ENCODE measurements at regions not wholly inside any gene's neighbourhood (a gene's known extent, or its start where the extent isn't known, plus 50 kb on each side); places are given as distances from the start of the nearest gene placed in this dataset.
A peak's percentile ranks its signal among the peaks of the same experiment; 100 is the strongest.
"Not testable (repeated sequence)": the region's sequence is repeated elsewhere in the genome, so short reads cannot be mapped to it uniquely, and the experiment has no call there.

GRCh38 chr5:12691330-12691729 is 787.1 kb upstream of the CTNND2 start:
- Histone ChIP-seq H3K36me3 (ENCODE audit: control insufficient read depth, insufficient read depth, low read length) (no peaks in the 10 kb centered on the region), H3K27ac (ENCODE audit: low read depth, low read length) (no peak overlapping the region), H3K4me3 (ENCODE audit: low read depth, low read length) (no peak overlapping the region), H3K9ac (ENCODE audit: low read length) (no peak overlapping the region), H3K9me3 (ENCODE audit: control insufficient read depth, insufficient read depth, low read depth, low read length) (no peaks in the 10 kb centered on the region), H3K4me1 (ENCODE audit: control insufficient read depth, insufficient read depth, low read length) (peaks cover 5% of the 10 kb centered on the region; the same call in 1 of the 2 replicates), H3K27me3 (ENCODE audit: control insufficient read depth, insufficient read depth, low read length) (no peaks in the 10 kb centered on the region)

GRCh38 chr5:12690361-12690760 is 786.1 kb upstream of the CTNND2 start:
- Histone ChIP-seq H3K4me1 (ENCODE audit: control insufficient read depth, insufficient read depth, low read length) (peaks cover 5% of the 10 kb centered on the region; the same call in 1 of the 2 replicates), H3K36me3 (ENCODE audit: control insufficient read depth, insufficient read depth, low read length) (no peaks in the 10 kb centered on the region), H3K27me3 (ENCODE audit: control insufficient read depth, insufficient read depth, low read length) (no peaks in the 10 kb centered on the region), H3K9ac (ENCODE audit: low read length) (no peak overlapping the region), H3K27ac (ENCODE audit: low read depth, low read length) (no peak overlapping the region), H3K9me3 (ENCODE audit: control insufficient read depth, insufficient read depth, low read depth, low read length) (no peaks in the 10 kb centered on the region), H3K4me3 (ENCODE audit: low read depth, low read length) (no peak overlapping the region)

GRCh38 chr5:12683249-12683648 is 779.0 kb upstream of the CTNND2 start:
- Histone ChIP-seq H3K4me1 (ENCODE audit: control insufficient read depth, insufficient read depth, low read length) (peaks cover 2% of the 10 kb centered on the region; the same call in 1 of the 2 replicates), H3K27me3 (ENCODE audit: control insufficient read depth, insufficient read depth, low read length) (no peaks in the 10 kb centered on the region), H3K9me3 (ENCODE audit: control insufficient read depth, insufficient read depth, low read depth, low read length) (no peaks in the 10 kb centered on the region), H3K36me3 (ENCODE audit: control insufficient read depth, insufficient read depth, low read length) (no peaks in the 10 kb centered on the region), H3K9ac (ENCODE audit: low read length) (no peak overlapping the region), H3K27ac (ENCODE audit: low read depth, low read length) (no peak overlapping the region), H3K4me3 (ENCODE audit: low read depth, low read length) (no peak overlapping the region)

GRCh38 chr5:12679731-12680130 is 775.5 kb upstream of the CTNND2 start:
- Histone ChIP-seq H3K9ac (ENCODE audit: low read length) (no peak overlapping the region), H3K27me3 (ENCODE audit: control insufficient read depth, insufficient read depth, low read length) (no peaks in the 10 kb centered on the region), H3K36me3 (ENCODE audit: control insufficient read depth, insufficient read depth, low read length) (no peaks in the 10 kb centered on the region), H3K4me3 (ENCODE audit: low read depth, low read length) (no peak overlapping the region), H3K9me3 (ENCODE audit: control insufficient read depth, insufficient read depth, low read depth, low read length) (0 out of 2 replicates have a peak, but pooled peaks cover 3% of the 10 kb centered on the region), H3K27ac (ENCODE audit: low read depth, low read length) (no peak overlapping the region), H3K4me1 (ENCODE audit: control insufficient read depth, insufficient read depth, low read length) (peaks cover 2% of the 10 kb centered on the region; the same call in 1 of the 2 replicates)

- H3K27me3 ChIP-seq (ENCODE audit: control insufficient read depth, insufficient read depth, low read length): no peaks in the 10 kb centered on the region
- no peak overlapping the region for H3K9ac ChIP-seq (ENCODE audit: low read length)
- no peak overlapping the region for H3K27ac ChIP-seq (ENCODE audit: low read depth, low read length)
- 0 out of 2 replicates have a peak, but pooled peaks cover 2% of the 10 kb centered on the region for H3K36me3 ChIP-seq (ENCODE audit: control insufficient read depth, insufficient read depth, low read length)
- H3K4me1 ChIP-seq (ENCODE audit: control insufficient read depth, insufficient read depth, low read length): peaks cover 17% of the 10 kb centered on the region
- 0 out of 2 replicates have a peak, but pooled peaks cover 3% of the 10 kb centered on the region for H3K9me3 ChIP-seq (ENCODE audit: control insufficient read depth, insufficient read depth, low read depth, low read length)
- H3K4me3 ChIP-seq (ENCODE audit: low read depth, low read length): no peak overlapping the region
These were observed 771.7 kb upstream of the CTNND2 start for GRCh38 chr5:12675959-12676358.

- Histone ChIP-seq H3K9ac (ENCODE audit: low read length) (no peak overlapping the region), H3K4me3 (ENCODE audit: low read depth, low read length) (no peak overlapping the region), H3K27ac (ENCODE audit: low read depth, low read length) (no peak overlapping the region), H3K36me3 (ENCODE audit: control insufficient read depth, insufficient read depth, low read length) (0 out of 2 replicates have a peak, but pooled peaks cover 2% of the 10 kb centered on the region), H3K4me1 (ENCODE audit: control insufficient read depth, insufficient read depth, low read length) (peaks cover 46% of the 10 kb centered on the region), H3K9me3 (ENCODE audit: control insufficient read depth, insufficient read depth, low read depth, low read length) (0 out of 2 replicates have a peak, but pooled peaks cover 3% of the 10 kb centered on the region), H3K27me3 (ENCODE audit: control insufficient read depth, insufficient read depth, low read length) (no peaks in the 10 kb centered on the region; the same call in 1 of the 2 replicates)
These were observed 767.9 kb upstream of the CTNND2 start for GRCh38 chr5:12672141-12672540.

- peak overlapping the region; percentile 51 for H3K9ac ChIP-seq (ENCODE audit: low read length)
These were observed 765.1 kb upstream of the CTNND2 start for GRCh38 chr5:12669326-12669725.

GRCh38 chr5:12668564-12668963 is 764.3 kb upstream of the CTNND2 start:
- Histone ChIP-seq H3K9ac (ENCODE audit: low read length) (peak overlapping the region; percentile 51), H3K4me3 (ENCODE audit: low read depth, low read length) (peak overlapping the region; percentile 28), H3K36me3 (ENCODE audit: control insufficient read depth, insufficient read depth, low read length) (peaks cover 17% of the 10 kb centered on the region), H3K9me3 (ENCODE audit: control insufficient read depth, insufficient read depth, low read depth, low read length) (no peaks in the 10 kb centered on the region), H3K27me3 (ENCODE audit: control insufficient read depth, insufficient read depth, low read length) (no peaks in the 10 kb centered on the region; the same call in 1 of the 2 replicates), H3K4me1 (ENCODE audit: control insufficient read depth, insufficient read depth, low read length) (peaks cover 45% of the 10 kb centered on the region), H3K27ac (ENCODE audit: low read depth, low read length) (peak overlapping the region; percentile 93)

More at GRCh38 chr5:12669326-12669725, 765.1 kb upstream of the CTNND2 start:
- Histone ChIP-seq H3K27ac (ENCODE audit: low read depth, low read length) (peak overlapping the region; percentile 93), H3K4me1 (ENCODE audit: control insufficient read depth, insufficient read depth, low read length) (peaks cover 46% of the 10 kb centered on the region), H3K4me3 (ENCODE audit: low read depth, low read length) (peak overlapping the region; percentile 28), H3K27me3 (ENCODE audit: control insufficient read depth, insufficient read depth, low read length) (no peaks in the 10 kb centered on the region; the same call in 1 of the 2 replicates), H3K9me3 (ENCODE audit: control insufficient read depth, insufficient read depth, low read depth, low read length) (no peaks in the 10 kb centered on the region), H3K36me3 (ENCODE audit: control insufficient read depth, insufficient read depth, low read length) (peaks cover 15% of the 10 kb centered on the region)

GRCh38 chr5:12667818-12668217 is 763.6 kb upstream of the CTNND2 start:
- Histone ChIP-seq H3K27ac (ENCODE audit: low read depth, low read length) (peak overlapping the region; percentile 86), H3K36me3 (ENCODE audit: control insufficient read depth, insufficient read depth, low read length) (peaks cover 25% of the 10 kb centered on the region), H3K4me1 (ENCODE audit: control insufficient read depth, insufficient read depth, low read length) (peaks cover 45% of the 10 kb centered on the region), H3K9ac (ENCODE audit: low read length) (peak overlapping the region; percentile 94), H3K4me3 (ENCODE audit: low read depth, low read length) (peak overlapping the region; percentile 76)
- H3K9me3 ChIP-seq (ENCODE audit: control insufficient read depth, insufficient read depth, low read depth, low read length); H3K27me3 ChIP-seq (ENCODE audit: control insufficient read depth, insufficient read depth, low read length): not testable (repeated sequence)

- Histone ChIP-seq H3K4me3 (ENCODE audit: low read depth, low read length) (peak overlapping the region; percentile 76), H3K27ac (ENCODE audit: low read depth, low read length) (0 out of 2 replicates have a peak overlapping the region, but pooled peaks have one; percentile 62), H3K9ac (ENCODE audit: low read length) (peak overlapping the region; percentile 94)
These were observed 761.5 kb upstream of the CTNND2 start for GRCh38 chr5:12665772-12666171.

GRCh38 chr5:12662545-12663314 is 758.5 kb upstream of the CTNND2 start:
- Histone ChIP-seq H3K27ac (ENCODE audit: low read depth, low read length) (peak overlapping the region; percentile 39; the same call in 1 of the 2 replicates), H3K36me3 (ENCODE audit: control insufficient read depth, insufficient read depth, low read length) (peaks cover 74% of the 10 kb centered on the region), H3K4me3 (ENCODE audit: low read depth, low read length) (peak overlapping the region; percentile 57), H3K27me3 (ENCODE audit: control insufficient read depth, insufficient read depth, low read length) (no peaks in the 10 kb centered on the region; the same call in 1 of the 2 replicates), H3K4me1 (ENCODE audit: control insufficient read depth, insufficient read depth, low read length) (peaks cover 16% of the 10 kb centered on the region; the same call in 1 of the 2 replicates), H3K9ac (ENCODE audit: low read length) (peak overlapping the region; percentile 67), H3K9me3 (ENCODE audit: control insufficient read depth, insufficient read depth, low read depth, low read length) (peaks cover 2% of the 10 kb centered on the region; the same call in 1 of the 2 replicates)

More at GRCh38 chr5:12665772-12666171, 761.5 kb upstream of the CTNND2 start:
- Histone ChIP-seq H3K36me3 (ENCODE audit: control insufficient read depth, insufficient read depth, low read length) (peaks cover 45% of the 10 kb centered on the region), H3K4me1 (ENCODE audit: control insufficient read depth, insufficient read depth, low read length) (peaks cover 39% of the 10 kb centered on the region)
- not testable (repeated sequence) for H3K27me3 ChIP-seq (ENCODE audit: control insufficient read depth, insufficient read depth, low read length); H3K9me3 ChIP-seq (ENCODE audit: control insufficient read depth, insufficient read depth, low read depth, low read length)

All from HUES6 (cell line).